TTC549 (cell line): ENCODE measurements at regions not wholly inside any gene's neighbourhood (a gene's known extent, or its start where the extent isn't known, plus 50 kb on each side); places are given as distances from the start of the nearest gene placed in this dataset.

Source experiments
- FAIRE-seq: peaks from 2 replicates; lab custom pipeline; 2012; peaks lifted over from hg19 to GRCh38; lab: Jason Lieb, UNC

DNA sequence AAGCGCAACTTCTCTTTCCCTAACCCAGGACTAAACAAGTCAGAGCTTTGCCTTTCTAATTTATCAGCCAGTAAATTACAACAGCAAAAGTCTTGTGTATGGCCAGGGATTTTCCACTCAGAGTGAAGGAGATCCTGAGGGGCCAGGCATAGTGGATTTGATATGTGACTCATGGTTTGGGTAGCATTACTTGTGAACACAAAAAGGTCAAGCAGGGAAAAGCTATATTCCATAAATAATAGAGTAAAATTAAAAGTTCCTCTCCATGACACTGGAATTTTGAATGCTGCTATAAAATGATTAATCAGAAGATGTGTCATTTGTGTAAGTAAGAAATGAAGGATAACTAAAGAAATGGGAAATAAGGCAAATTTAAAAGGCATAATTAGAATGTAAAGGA, 284.8 kb downstream of the HLX start:
- FAIRE-seq, result no peak

DNA sequence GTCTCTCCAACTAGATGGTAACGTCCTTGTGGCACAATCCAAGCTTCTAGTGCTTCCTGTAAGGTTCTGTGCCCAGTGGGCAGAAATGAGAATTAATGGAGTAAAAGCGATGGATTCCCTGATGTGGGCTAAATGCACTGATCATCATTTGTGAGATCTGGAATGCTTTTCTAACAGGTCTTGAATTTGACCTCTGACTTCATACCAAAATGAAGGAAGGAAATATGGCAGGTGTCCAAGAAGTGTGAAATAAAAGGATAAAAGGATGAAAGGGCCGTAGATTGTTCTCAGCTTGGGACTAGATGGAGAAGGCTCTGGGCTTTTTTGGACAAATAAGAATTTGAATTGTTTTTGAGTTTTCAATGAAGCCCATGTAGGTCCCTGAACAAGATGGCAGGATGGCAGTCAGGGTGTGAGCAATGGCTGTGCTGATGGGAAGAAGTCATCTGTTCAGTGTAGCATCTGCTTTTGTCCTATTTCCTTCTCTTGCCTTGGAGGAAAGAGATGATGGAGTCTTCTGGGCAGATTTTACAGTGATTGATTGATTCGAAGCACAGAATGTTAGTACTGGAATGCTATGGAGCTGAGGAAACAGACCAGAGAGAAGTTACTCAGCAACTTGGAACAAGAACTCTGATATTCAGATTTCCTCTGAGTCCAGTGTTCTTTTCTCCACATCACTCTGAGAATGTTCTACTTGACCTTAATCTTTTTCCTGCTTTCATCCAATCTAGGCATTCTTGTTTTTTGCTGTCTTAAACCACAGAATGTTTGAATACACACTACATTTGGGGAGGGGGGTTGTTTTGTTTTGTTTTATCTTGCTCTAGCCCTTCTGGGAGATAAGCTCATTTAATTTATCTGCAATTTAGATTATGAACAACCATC, 286.0 kb downstream of the HLX start:
- no peak for FAIRE-seq

DNA sequence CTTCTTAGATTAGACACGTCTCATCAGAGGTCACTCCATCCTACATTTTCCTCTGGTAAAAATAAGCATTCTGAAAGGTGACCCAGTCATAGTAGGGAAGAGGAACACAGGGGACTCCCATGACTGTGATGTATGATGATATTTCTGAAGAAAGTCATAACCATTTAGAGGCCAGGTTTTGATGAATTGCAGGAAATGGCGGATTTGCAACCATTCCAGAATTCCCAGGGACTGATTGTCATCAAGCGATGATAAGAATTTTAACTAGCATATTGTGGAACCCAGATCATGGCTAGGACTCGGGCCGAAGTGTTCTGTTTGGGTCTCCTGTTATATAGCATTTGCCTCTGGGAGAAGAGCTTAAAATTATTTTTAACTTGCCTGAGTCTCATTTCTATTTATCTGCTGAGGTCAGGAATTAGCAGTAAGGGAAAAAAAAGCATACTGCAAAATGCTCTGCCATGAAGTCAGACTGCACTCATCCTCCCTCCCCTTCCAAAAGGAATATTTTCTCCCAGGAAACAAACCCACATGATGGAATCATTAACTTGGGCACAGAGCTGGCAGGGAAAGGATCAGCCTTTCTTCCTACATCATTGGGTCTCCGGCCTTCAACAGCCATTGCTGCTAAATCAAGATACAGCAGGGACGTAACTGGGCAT, 286.7 kb downstream of the HLX start:
- FAIRE-seq, result no peak

DNA sequence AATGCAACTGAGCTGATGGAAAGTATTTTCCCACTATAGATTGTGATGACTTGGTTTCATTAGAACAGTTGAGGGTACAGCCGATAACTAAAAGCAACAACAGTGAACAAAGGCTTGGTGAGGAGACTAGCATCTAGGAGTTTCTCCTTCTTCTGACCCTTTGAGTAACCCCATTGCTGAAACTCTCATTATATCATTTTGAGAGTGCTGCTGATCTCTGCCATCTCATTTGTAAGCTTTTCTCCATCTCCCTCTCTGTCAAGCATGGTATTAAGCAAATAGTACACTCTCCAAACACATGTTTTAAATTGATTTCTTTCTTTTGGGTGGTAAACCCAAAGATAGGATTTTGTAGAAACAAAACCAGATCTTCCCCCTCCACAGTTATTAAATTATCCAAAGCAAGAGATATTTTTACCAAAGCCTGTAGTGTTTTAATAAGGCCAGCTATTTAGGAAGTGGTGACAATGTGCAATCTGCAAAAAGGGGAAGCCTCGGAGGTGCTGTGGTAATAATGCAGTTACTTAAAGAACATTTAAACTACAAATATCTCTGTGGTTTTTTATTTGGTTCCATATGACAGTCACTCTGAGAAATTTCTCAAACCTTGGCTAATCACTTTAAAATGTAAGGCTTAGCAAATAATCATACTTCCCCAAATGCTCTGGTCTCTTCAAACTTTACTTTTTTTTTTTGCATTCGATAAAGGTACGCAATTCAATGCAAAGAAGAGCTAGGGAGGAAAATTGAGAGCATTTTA, 287.5 kb downstream of the HLX start:
- FAIRE-seq, result no peak

DNA sequence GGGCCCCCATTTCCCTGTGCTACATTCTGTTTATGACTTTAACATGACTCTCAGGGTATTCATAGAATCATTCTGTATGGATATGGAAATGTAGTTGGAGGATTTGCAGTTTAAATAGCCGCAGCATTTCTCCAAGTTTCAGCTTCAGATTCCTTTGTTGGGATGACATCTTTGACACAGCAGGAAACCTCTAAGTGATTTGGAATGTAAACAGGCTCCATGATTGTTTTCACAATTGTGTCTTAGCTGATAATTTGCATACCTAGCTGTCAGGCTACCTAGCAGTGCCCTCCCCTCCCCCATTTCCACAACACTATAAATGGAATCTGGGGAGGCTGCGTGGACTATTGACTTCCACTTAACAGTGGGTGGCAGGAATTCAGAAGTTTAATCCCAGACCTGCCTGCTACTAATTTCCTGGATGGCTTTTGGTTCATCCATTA, 290.2 kb downstream of the HLX start:
- no peak for FAIRE-seq

DNA sequence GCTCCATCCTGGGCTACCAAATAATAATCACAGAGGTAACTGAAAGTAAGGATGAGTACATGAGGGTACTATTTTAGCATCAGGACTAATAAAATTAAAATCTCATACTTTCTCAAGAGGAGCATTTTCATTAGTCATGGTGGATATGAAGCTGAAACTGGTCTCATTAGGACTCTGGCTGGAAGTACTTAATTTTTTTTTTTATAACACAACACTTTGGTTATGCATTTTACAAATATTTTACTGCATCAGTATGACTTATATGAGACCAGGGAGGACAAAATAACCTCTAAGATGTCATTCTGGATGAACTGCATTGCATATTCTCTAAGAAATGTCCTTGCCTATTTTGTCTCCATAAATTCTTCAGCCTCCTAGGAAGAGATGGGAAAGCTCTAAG, 290.9 kb downstream of the HLX start:
- FAIRE-seq, result no peak

DNA sequence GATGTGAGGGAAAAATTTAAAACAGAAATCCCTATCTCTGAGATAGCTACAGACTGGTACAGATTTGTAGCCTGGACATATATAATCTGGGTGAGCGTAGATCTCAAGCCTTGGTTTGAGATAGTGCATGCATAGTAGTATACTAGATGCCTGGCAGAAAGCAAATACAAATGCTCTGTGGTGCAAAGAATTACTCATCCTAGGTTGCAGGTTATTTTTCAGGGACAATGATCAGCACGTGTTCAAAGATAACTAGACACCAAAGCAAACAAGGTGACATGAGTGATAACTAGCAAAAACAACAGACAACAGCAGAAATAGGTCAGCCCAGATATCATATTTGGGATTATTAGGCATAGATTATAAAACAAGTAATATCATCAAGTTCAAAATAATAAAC, 292.5 kb downstream of the HLX start:
- FAIRE-seq, result no peak

DNA sequence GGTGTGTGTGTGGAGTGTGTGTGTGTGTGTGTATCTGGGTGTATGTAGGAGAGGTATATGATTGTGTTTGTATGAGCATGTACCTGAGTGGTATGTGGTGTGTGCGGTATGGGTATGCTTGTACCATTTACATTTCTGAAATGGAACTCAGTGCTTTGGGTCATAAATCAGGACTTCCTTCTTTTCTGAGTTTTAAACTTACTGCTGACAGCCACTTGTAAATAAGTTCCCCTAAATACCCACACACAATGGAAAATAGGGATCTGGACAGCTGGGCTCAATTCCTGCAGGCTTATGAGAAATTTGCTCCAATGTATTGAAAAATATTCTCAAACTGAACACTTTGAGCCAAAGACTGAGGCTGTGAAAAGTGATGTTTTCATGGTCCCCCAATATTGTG, 293.6 kb downstream of the HLX start:
- no peak for FAIRE-seq

DNA sequence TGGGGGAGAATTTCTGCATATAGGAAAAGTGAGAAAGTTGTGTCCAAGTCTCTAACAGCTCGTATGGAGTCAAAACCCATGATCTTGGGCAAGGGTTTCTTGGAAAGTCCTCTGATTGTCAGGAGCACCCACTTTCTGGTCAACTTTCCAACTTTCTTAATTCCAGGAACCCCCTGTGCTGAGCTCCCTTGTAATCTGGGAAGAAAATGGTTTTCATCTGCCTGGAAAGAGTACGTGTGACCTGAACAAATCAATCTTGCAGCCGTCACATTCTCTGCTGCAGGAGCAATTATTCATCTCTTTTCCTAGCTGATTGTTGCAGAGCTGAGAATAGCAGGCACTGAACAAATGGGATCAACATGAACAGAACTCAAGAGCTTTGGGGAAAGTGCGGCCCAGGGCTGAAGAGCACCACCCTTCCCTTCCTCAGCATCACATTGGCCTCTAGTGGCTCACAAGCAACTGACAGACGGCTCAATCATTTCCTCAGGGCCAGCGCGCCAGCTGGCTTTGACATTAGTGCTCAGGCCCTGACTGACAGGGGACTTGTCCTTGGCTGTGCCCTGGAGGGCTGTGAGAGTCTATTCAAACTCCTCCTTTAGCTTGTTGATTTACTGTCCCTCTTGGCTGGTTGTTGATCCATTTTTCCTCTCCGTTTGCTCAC, 295.2 kb downstream of the HLX start:
- FAIRE-seq, result no peak

DNA sequence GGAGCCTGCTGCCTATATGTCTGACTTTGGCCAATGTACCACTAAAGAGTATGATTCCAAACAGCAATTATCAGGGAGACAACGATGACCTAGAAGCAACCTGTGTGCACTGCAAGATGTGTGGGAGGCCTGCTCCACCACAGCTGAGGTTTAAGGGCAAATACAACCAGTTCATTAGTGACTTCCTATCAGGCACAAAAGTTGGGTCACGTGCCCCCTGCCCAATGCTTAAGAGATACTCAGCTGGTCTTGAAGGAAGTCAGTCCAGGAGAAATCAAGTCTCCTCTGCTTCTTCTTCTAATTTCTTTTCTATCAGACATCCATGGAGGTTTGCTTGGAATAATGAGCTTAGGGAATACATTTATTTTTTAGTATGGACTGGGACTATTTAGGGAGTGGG, 296.0 kb downstream of the HLX start:
- FAIRE-seq, result no peak

DNA sequence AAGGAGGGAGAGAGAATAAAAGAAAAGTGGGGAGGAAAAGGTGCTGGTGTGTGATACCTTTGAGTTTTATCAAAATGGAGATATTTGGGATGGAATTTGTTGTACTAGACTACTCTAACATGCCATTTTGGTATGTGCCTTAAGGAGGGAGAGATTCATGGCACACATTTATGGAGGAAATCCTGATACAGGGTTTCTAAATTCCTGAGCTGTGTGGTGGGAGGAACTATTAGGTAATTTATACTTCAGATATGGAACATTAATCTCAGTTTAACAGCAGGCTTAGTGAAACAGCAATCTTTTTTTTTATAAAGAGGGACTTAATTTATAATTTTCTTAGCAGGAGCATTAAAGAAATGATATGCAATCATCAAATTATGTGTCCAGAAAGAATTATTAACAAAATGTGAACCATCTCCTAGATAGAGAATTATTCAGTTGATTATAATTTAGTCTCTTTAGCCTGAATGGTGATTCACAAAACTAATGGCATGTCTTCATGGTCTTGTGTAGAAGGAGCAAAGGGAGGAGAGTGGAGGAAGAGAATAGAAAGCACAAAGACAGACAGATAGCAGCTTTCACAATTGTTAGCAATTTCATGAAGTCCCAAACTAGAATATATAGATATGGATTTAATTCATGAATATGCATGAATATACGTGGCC, 301.6 kb downstream of the HLX start:
- FAIRE-seq, result no peak

DNA sequence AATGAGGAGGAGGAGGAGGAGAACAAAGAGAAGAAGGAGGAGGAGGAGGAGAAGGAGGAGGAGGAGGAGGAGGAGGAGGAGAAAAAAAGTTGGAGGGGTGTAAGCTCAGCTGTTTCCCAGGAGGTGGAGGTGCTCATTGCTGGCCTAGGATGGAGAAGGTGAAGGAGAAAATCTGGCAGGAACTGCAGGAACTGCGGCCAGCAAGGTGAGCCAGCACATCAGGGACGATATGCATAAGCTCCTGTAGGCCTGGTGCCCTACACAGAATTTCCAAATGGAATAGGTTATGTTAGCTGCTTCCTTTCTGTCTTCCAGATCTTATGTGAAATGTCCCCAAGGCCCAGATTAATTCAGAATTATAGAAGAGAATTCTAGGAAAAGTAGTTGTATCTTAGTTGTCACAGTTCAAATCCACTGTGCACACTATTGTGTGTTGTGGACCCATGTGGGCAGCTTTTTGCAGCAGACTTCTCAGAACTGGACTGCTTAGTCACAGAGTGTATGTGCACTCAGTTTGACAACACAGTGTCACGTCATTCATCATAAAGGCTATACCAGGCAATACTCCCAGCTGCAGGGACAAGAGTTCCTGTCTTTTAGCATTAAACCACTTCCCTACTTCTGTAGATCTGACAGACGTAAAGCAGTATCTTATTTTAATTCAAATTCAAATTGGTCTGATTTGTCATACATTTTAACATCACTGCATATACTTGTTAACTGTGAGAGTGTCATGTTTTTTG, 303.7 kb downstream of the HLX start:
- no peak for FAIRE-seq

DNA sequence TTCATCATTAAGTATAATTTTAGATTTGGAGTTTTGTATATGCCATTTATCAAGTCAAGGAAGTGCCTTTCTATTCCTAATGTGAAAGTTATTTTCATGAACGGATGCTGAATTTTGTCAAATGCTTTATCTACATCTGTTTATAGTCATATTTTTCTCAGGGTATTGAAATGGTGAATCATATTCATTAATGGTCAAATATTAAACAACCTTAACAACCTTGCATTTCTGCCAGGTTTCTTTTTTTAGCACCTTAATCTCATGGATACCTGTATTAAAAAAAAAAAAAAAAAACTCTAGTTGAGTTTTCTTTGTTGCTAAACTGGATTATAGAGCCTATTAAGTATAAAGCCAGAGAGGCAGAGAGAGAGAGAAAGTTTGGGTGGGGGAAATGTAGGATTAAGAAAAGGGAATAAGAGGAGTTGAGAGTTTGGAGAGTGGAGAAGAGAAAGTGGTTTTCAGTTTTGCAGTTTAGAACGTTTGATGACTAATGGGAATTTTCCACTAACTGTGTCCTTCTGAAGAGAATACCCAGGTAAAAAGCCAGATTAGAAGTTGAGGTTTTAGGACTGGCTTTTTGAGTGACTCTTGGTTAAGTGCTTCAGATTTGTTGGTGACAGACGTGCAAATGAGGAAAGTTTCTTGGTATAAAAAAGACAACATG, 305.0 kb downstream of the HLX start:
- FAIRE-seq, result no peak

DNA sequence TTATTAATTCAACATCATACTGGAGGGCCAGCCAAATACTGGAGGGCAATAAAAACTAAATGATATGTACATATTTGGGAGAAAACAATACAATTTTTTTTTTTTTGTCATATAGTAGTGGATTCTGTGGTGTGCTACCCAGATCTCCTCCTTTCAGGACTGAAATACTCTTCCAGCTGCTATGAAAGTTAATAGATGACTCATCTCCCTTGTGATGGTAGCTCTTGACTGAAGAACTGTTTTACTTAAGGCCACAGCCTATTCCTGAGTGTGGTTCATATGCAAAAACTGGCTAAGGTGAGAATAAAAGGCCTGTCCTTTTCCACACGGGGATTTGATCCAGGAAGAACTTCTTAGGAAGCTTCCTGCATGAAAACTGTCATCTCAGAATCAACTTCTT, 307.9 kb downstream of the HLX start:
- FAIRE-seq, result no peak

DNA sequence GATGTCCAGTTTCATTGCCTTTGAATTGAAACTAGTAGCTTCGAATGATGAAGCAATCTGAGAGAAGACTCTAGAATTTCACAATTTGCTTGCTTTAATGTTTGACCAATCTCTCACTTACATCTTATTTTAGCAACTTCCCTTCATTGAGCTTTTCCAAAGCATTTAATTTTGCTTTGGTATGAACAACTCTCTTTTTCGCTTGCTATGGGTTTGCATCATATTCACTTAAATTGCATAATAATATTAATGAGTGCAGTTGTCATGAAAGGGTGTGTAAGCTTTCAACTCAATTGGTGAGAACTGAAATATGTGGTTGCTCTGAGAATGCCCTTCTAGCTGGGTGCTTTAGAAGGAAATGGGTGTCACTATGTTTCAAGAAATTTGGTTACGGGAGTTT, 309.2 kb downstream of the HLX start:
- FAIRE-seq, result no peak

DNA sequence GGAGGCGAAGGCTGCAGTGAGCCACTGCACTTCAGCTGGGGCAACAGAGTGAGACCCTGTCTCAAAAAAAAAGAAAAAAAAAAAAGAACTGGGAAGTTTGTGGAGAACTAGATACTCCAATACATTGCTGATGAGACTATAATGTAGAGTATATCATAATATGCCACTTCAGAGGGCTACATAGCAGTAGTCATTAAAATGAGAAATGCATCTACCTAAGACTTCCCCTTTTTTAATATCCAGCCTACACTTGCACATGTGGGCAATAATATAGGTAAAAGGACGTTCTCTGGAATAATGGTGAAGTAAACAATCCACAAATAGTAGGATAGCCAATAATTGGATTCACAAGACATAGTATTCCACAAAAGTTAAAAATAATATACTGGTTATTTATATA, 311.0 kb downstream of the HLX start:
- no peak for FAIRE-seq

DNA sequence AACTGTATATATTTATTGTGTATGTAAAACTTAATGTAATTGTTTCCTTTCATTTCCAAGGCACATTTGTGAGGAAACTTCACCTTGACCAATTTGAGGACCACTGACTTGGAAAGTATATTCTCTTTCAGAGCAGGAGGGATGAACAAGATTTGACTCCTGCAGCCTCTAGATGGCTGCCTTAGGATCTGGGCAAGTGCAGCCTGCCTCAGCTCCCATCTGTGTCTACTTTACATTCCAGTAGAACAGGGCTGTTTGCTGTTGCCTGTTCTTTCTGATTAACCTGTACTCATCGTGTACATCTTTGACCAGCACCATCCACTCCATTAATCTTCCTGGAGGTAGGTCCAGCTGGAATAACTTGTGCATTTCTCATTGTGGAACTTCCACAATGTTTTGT, 312.8 kb downstream of the HLX start:
- no peak for FAIRE-seq

DNA sequence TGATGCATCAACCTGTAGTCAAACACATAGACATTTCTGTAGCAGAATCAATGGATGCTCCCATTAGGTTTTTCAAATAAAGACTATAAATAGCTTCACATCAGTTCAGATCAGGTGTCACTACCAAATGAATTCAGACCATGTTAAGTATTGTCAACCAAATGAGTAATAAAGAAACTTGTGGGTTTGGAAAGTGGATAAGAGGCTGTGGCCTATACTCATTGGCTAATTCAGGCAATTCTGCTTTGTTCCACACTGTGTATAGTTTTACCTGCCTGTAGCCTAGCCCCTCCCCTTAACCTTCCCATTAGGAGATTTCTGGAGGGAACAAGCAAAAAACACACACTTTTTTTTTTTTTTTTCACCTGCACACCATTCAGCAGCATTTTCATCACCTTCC, 321.2 kb downstream of the HLX start:
- no peak for FAIRE-seq

DNA sequence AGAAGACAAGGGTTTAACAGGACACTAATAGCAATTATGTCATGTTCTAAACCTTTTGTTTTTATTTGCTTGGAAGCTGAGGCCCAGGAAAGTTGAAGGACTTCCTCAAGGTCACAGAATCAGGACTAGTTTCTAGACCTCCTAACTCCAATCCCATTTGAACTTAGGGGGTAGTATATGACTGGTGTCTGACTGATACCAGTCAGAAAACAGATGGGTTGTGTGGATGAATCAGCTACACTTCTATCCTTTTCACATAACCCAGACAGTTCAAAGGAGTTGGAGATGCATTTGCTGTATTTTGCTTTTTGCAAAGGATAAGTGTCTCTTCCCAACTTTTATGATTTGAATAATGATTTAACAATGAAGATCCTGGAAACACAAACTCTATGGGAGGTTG, 322.5 kb downstream of the HLX start:
- FAIRE-seq, result no peak

DNA sequence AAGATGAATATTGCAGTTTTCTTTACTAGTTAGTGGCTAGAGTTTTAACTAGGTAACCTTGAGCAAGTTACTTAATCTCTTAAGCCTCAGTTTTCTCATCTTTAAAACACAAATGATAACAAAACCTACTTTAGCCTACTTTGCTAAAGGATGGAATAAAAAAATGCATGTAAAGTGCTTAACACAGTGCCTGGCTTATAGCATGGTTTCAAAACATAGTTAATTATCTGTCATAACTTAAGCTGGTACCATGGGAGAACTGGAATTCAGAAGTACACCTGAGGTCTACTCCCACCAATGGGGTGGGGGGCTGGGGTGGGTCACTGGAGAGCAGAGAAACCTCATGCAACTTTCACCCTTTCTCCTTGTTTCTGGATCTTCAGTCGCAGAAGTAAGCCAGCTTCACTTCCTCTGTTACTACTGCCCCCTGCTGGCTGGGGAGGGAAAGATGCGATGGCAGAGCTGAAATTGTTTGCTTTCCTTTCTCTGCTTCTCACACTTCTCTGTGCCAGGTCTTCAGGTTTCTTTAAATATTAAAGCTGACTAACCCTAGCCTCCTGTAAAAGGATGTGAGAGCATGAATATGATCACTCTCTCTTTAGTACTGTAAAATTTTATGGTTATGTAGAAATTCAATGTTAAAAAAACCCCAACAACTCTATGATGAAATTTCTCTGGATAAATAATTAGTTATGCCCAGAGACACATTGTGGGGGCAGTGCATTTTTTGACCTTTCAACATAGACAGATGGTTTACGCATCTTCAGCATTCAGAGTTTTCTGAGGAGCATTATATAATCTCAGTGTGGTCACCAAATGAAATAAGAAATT, 324.2 kb downstream of the HLX start:
- FAIRE-seq, result no peak
